GM19351 (cell line): ENCODE measurements at regions not wholly inside any gene's neighbourhood (a gene's known extent, or its start where the extent isn't known, plus 50 kb on each side); places are given as distances from the start of the nearest gene placed in this dataset.

Experiments
- ATAC-seq: cut with Tn5 transposase; IDR thresholded peaks from one replicate; pipeline ENCODE4 v1.9.1; 2021; ENCODE audit warnings: mild to moderate bottlenecking, moderate library complexity; ENCODE audit not compliant: unreplicated experiment

GRCh38 chr11:8740129-8740528, 57.5 kb downstream of the RPL27A start:
- no peak for ATAC-seq

DNA sequence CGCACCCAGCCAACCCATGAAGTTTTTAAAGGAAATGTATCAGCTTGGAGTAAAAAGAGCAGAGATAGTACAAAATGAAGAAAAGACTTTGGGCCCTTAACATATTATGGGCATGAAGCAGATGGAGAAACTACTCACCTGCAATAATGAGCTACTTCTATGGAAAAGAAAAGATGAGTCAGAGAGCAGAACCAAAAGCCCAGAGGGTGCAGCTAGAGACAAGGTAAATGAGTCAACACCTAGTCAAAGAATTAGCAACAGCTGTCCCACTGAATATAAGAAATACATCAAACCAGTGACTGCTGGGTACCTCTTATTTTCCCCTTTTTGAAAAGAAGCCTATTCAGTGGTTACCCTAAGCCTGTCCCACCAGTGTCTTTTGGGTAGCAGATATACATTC, 61.8 kb downstream of the RPL27A start:
- no peak for ATAC-seq

DNA sequence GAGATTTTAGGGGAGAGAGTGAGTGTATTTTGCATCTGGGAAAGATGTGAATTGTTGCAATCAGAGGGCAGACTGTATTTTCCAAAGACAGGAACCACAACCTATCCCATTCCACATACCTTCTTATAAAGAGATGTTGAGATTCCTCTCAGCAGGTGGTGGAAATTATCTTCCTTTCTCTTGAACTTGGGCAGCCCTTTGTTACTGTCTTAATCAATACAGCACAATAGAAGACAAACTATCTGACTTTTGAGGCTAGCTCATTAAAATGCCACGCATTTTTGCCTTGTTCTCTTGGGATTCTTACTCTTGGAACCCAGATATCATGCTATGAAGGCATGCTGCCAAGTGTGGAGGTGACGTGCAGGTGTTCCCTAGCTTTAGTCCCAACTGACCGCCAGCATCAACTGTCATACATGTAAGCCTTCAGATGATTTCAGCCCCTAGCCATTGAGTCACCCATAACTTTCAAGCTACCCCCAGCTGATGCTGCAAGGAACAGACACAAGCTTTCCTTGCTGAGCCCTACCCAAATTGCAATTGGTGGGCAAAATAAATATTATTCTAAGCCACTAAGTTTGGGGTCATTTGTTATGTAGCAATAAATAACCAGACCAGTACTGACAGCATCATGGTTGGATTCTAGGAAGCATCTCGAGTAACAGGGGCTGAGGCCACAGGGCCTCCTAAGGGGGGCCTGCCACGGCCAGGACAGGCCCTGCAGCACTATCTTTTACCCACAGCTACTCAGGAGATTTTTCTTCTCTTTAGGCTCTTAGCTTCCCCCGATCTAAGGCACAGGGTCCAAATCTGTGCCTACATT, 63.0 kb downstream of the RPL27A start:
- no peak for ATAC-seq

DNA sequence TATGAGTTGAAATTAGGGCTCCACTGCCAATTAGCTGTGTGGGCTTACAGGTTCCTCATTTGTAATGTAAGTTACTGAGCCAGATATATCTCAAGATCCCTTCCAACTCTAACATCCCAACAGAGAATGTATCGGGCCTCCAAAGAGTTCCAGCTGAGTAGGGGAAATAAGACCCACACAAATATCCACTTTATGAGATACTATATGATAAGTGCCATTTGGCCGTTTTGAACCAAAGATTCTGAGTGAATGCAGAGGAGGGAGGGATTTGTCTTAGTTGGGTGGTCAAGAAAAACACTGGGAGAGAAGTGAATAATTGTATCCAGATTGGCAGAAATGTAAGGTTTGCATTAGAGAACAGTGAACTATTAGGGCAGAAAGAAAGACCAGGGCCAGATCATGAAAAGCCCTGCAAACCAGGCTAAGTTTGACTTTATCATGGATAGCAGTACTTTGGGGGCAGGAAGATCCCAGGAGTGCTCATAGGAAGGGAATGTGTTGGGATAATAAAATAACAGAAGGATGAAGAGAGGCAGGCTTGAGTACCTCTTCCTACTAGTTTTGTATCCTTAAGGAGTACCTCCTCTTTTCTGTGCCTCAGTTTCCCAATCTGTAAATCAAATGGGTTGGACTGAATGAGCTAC, 63.9 kb downstream of the RPL27A start:
- no peak for ATAC-seq

- ATAC-seq, result no peak
These were observed 64.6 kb downstream of the RPL27A start for GRCh38 chr11:8747173-8747572.

GRCh38 chr11:8748317-8748716, 65.7 kb downstream of the RPL27A start:
- no peak for ATAC-seq

DNA sequence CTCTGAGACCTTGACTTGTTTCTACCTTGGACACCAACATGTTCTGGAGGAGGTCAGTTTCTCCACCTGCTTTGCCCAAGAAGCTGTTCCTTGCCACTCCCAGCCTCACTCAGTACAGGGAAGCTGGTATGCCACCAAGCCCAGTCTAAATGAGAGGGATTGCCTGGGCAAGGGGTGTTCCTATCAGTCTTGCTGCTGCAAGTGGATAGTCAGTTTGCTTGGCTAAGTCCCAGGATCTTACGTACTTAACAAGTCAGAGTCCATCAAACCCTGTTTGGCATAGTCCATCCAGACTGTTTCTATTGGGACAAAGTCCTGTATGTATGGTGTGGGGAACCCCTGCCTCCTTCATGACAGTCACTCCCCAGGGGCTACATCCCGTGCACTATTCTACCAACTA, 66.6 kb downstream of the RPL27A start:
- no peak for ATAC-seq

GRCh38 chr11:8754241-8754640, 71.6 kb downstream of the RPL27A start:
- no peak for ATAC-seq

DNA sequence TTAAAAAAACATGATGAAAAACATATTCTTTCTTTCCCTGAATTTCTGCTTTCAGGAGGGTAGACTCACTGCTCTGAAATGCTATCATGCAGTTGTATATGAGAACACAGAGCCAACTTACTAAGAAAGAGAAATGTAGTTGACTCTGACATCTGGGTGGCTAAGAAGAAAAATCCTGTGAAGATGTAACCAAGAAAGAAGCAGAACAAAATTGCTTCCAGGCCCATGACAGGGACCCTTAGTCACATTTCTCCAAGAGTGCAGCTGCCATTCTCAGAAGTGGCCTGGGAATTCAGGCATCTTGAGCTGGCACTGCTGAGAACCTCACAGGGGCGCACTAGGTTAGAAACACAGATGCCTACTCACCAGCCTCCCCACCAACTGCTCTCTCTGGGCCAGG, 73.6 kb downstream of the RPL27A start:
- no peak for ATAC-seq

DNA sequence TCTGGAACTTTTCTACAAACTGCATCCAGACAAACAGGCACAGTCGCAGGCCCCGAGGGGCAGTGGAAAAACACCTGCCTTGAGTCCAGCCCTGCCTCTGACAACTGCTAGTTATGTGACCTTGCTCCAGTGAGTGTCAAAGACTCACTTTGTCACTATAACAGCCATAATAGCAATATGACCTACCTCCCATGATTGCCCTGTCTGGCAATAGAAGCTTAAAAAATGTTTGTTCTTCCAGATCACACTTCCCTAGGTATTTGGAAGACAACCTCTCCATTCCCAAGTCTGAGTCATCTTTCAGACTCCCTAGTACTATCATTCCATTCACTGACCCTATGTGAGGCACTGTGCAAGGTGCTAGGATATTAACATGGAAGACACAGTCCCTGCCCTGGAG, 74.5 kb downstream of the RPL27A start:
- no peak for ATAC-seq

DNA sequence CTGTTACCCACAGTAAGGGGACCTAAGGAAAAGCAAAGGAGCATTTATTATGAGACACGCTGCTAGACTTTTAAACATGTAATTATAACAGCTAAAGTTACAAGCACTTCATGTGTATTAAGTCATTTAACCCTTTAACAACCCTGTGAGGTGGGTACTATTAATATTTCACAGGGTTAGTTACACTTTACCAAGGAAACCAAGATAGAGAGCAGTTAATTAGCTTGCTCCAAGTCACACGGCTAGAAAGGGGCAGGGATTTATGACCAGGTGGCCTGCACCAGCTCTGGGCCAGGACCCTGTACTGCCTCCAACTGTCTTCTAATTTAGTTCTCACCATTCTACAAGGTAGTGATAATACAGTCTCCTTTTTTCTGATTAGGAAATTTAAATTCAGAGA, 74.9 kb downstream of the RPL27A start:
- no peak for ATAC-seq

GRCh38 chr11:8758619-8759169, 76.1 kb downstream of the RPL27A start:
- no peak for ATAC-seq

GRCh38 chr11:8759634-8760033, 77.0 kb downstream of the RPL27A start:
- ATAC-seq, result no peak

GRCh38 chr11:8760896-8761295, 78.3 kb downstream of the RPL27A start:
- ATAC-seq, result no peak

DNA sequence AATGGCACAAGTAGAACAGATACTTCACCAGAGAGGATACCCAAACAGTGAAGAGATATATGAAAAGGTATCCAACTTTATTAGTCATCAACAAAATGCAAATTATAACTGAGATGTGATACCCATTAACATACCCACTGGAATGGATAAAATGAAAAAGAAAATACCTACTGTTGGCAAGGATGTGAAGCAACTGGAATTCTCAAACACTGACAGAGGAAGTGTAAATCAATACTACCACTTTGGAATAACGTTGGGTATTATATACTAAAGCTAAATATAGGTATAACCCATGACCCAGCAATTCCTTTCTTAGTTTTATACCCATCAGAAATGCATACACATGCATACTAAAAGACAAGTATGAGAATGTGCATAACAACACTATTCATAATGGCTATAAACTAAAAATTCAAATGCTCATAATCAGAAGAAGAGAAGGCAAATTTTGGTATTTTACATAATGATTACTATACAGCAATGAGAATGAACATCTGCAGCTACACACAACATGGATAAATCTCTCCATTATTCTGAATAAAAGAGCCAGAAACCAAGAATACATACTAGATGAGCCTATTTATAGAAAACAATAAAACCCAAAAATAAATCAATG, 80.6 kb downstream of the RPL27A start:
- no peak for ATAC-seq

DNA sequence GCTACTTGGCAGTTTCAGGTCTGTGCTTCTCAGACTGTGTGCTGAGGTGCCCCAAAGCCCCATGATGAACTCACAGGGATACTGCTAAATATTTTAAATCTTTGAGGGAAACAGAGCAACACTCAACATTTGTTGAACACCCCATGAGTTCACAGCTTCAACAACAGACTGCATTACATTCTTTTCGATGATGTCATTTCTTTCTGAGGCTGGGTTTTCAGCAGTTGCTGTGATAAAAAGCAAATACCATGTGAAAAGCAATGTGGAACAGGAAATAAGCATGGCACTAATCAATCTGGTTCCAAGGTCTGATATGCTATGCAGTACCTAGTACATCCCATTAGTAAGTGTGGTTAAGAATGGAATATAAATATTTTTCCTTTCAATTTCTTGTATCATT, 82.7 kb downstream of the RPL27A start:
- ATAC-seq, result no peak

GRCh38 chr11:8766043-8766987, 83.7 kb downstream of the RPL27A start:
- no peak for ATAC-seq

- no peak for ATAC-seq
These were observed 84.4 kb downstream of the RPL27A start for GRCh38 chr11:8766988-8767374.

GRCh38 chr11:8767466-8768142, 85.0 kb downstream of the RPL27A start:
- ATAC-seq, result no peak

- no peak for ATAC-seq
These were observed 86.2 kb downstream of the RPL27A start for GRCh38 chr11:8768625-8769333.
